Muscle layer of duodenum (tissue), 2 donors: ENCODE measurements at regions not wholly inside any gene's neighbourhood (a gene's known extent, or its start where the extent isn't known, plus 50 kb on each side); places are given as distances from the start of the nearest gene placed in this dataset.

ENCODE experiments used
- H3K27ac ChIP-seq: one replicate; pipeline ENCODE4 v1.7.0; 2013; ENCODE audit warnings: mild to moderate bottlenecking, low read length
- H3K27me3 ChIP-seq: one replicate; pipeline ENCODE4 v1.7.0; 2013; ENCODE audit warnings: low read depth, mild to moderate bottlenecking, control low read depth, low read length
- H3K36me3 ChIP-seq, 2 donors: one replicate each; pipeline ENCODE4 v1.7.0; 2013; ENCODE audit warnings: low read length in 2 of 2, control low read depth in 1 of 2, mild to moderate bottlenecking in 1 of 2; ENCODE audit not compliant: insufficient read depth in 2 of 2, control insufficient read depth in 1 of 2
- H3K4me1 ChIP-seq, 2 donors: one replicate each; pipeline ENCODE4 v1.7.0; 2013; ENCODE audit warnings: low read length in 2 of 2, mild to moderate bottlenecking in 2 of 2, control low read depth in 1 of 2, moderate library complexity in 1 of 2; ENCODE audit not compliant: insufficient read depth in 2 of 2, control insufficient read depth in 1 of 2
- H3K4me3 ChIP-seq, 2 donors: one replicate each; pipeline ENCODE4 v1.7.0; 2013; ENCODE audit warnings: low read length in 2 of 2, low read depth in 1 of 2, mild to moderate bottlenecking in 1 of 2
- H3K9me3 ChIP-seq, 2 donors: one replicate each; pipeline ENCODE4 v1.7.0; 2013; ENCODE audit warnings: low read length in 2 of 2, control low read depth in 1 of 2, mild to moderate bottlenecking in 1 of 2; ENCODE audit not compliant: control insufficient read depth in 1 of 2
- donor health status: healthy.

GRCh38 chr5:125926172-125926571 is 497.0 kb upstream of the GRAMD2B start:
- H3K9me3 ChIP-seq, result peaks cover 0 to 10% of the 10 kb centered on the region in 2 donors
- no peaks in the 10 kb centered on the region for H3K36me3 ChIP-seq
- no peak overlapping the region for H3K4me3 ChIP-seq
- no peaks in the 10 kb centered on the region for H3K4me1 ChIP-seq
- no peaks in the 10 kb centered on the region for H3K27me3 ChIP-seq
- no peak overlapping the region for H3K27ac ChIP-seq

GRCh38 chr5:125928663-125929062 is 494.5 kb upstream of the GRAMD2B start:
- H3K36me3 ChIP-seq, result no peaks in the 10 kb centered on the region
- no peaks in the 10 kb centered on the region for H3K4me1 ChIP-seq

GRCh38 chr5:125950012-125950615 is 473.1 kb upstream of the GRAMD2B start:
- Histone ChIP-seq H3K27ac (no peak overlapping the region), H3K36me3 (no peaks in the 10 kb centered on the region), H3K9me3 (no peaks in the 10 kb centered on the region), H3K27me3 (no peaks in the 10 kb centered on the region), H3K4me1 (no peaks in the 10 kb centered on the region), H3K4me3 (no peak overlapping the region)

More at GRCh38 chr5:125928663-125929062, 494.5 kb upstream of the GRAMD2B start:
- H3K27ac ChIP-seq, result no peak overlapping the region
- peaks cover 0 to 10% of the 10 kb centered on the region in 2 donors for H3K9me3 ChIP-seq
- no peaks in the 10 kb centered on the region for H3K27me3 ChIP-seq
- H3K4me3 ChIP-seq, result no peak overlapping the region

- Histone ChIP-seq H3K27me3 (no peaks in the 10 kb centered on the region), H3K9me3 (no peaks in the 10 kb centered on the region), H3K27ac (no peak overlapping the region), H3K4me1 (no peaks in the 10 kb centered on the region), H3K36me3 (no peaks in the 10 kb centered on the region), H3K4me3 (no peak overlapping the region)
Measured at GRCh38 chr5:125961150-125961549, 462.1 kb upstream of the GRAMD2B start.

GRCh38 chr5:125965577-125965976 is 457.6 kb upstream of the GRAMD2B start:
- Histone ChIP-seq H3K4me1 (no peaks in the 10 kb centered on the region), H3K9me3 (no peaks in the 10 kb centered on the region), H3K27me3 (no peaks in the 10 kb centered on the region), H3K36me3 (no peaks in the 10 kb centered on the region), H3K27ac (no peak overlapping the region), H3K4me3 (no peak overlapping the region)

- H3K9me3 ChIP-seq, result no peaks in the 10 kb centered on the region
- H3K27me3 ChIP-seq, result no peaks in the 10 kb centered on the region
- H3K36me3 ChIP-seq, result no peaks in the 10 kb centered on the region
- no peak overlapping the region for H3K4me3 ChIP-seq
- H3K4me1 ChIP-seq, result no peaks in the 10 kb centered on the region
- no peak overlapping the region for H3K27ac ChIP-seq
Measured at GRCh38 chr5:125967576-125967975, 455.6 kb upstream of the GRAMD2B start.

GRCh38 chr5:125969011-125969813 is 454.0 kb upstream of the GRAMD2B start:
- H3K27me3 ChIP-seq, result no peaks in the 10 kb centered on the region
- H3K36me3 ChIP-seq, result no peaks in the 10 kb centered on the region
- no peaks in the 10 kb centered on the region for H3K4me1 ChIP-seq
- no peaks in the 10 kb centered on the region for H3K9me3 ChIP-seq
- no peak overlapping the region for H3K4me3 ChIP-seq
- H3K27ac ChIP-seq, result no peak overlapping the region

- no peaks in the 10 kb centered on the region for H3K27me3 ChIP-seq
- no peaks in the 10 kb centered on the region for H3K9me3 ChIP-seq
- H3K27ac ChIP-seq, result no peak overlapping the region
- H3K36me3 ChIP-seq, result no peaks in the 10 kb centered on the region
- H3K4me3 ChIP-seq, result no peak overlapping the region
- no peaks in the 10 kb centered on the region for H3K4me1 ChIP-seq
Measured at GRCh38 chr5:125969814-125970171, 453.4 kb upstream of the GRAMD2B start.

- no peaks in the 10 kb centered on the region for H3K36me3 ChIP-seq
- H3K27me3 ChIP-seq, result no peaks in the 10 kb centered on the region
- H3K27ac ChIP-seq, result no peak overlapping the region
- H3K4me3 ChIP-seq, result no peak overlapping the region
- H3K9me3 ChIP-seq, result no peaks in the 10 kb centered on the region
- no peaks in the 10 kb centered on the region for H3K4me1 ChIP-seq
Measured at GRCh38 chr5:125970631-125971307, 452.4 kb upstream of the GRAMD2B start.

GRCh38 chr5:125972706-125973105 is 450.5 kb upstream of the GRAMD2B start:
- H3K36me3 ChIP-seq, result no peaks in the 10 kb centered on the region
- H3K4me1 ChIP-seq, result no peaks in the 10 kb centered on the region
- H3K27ac ChIP-seq, result no peak overlapping the region
- H3K4me3 ChIP-seq, result no peak overlapping the region
- H3K27me3 ChIP-seq, result no peaks in the 10 kb centered on the region
- H3K9me3 ChIP-seq, result no peaks in the 10 kb centered on the region

- Histone ChIP-seq H3K4me1 (no peaks in the 10 kb centered on the region), H3K9me3 (no peaks in the 10 kb centered on the region), H3K4me3 (no peak overlapping the region), H3K27me3 (no peaks in the 10 kb centered on the region), H3K36me3 (no peaks in the 10 kb centered on the region), H3K27ac (no peak overlapping the region)
Measured at GRCh38 chr5:125974679-125975078, 448.5 kb upstream of the GRAMD2B start.
